GM18870 (cell line): ENCODE measurements at regions not wholly inside any gene's neighbourhood (a gene's known extent, or its start where the extent isn't known, plus 50 kb on each side); places are given as distances from the start of the nearest gene placed in this dataset.
"Not testable (repeated sequence)": the region's sequence is repeated elsewhere in the genome, so short reads cannot be mapped to it uniquely, and the experiment has no call there.

Source experiments
- ATAC-seq: cut with Tn5 transposase; IDR thresholded peaks from one replicate; pipeline ENCODE4 v1.9.1; 2021; ENCODE audit warnings: moderate library complexity; ENCODE audit not compliant: unreplicated experiment

GRCh38 chr20:48335308-48336050 is 492.3 kb downstream of the PREX1 start:
- no peak for ATAC-seq

DNA sequence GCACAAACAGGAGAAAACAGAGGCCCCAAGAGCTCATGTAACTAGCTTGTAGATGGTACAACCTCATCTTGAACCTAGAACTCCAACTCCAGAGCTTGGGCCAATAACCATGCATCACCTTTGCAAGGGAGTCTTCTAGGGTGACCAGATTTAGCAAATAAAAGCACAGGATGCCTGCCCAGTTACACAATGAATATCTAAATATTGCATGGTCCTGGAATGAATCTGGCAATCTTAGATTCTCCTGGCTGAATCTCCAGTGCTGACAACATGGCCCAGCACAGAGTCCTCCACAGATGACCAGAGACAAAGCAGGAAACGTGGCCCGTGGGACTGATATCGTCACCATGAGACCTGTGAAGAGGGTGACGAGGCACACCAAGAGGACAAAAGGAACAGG is 494.1 kb downstream of the PREX1 start:
- ATAC-seq, result no peak

DNA sequence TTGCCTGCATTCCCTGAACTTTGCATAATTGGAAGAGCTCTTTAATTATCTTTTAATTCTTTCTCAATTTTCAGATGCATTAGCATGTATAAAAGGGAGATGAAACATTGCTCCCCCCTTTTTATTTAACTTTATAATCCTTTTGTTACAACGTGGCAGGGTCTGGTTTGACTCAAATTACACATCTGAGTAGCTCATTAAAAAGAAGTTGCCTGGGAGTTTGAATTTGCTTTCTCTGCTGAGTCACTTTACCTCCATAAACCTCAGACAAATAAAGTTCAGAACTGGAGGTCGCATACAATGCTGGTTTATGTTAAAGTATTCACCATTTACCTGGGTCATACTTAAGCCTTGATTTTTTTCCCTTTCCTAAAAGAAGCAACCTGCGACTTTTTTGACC is 495.2 kb downstream of the PREX1 start:
- ATAC-seq, result no peak

GRCh38 chr20:48331518-48332286 is 496.1 kb downstream of the PREX1 start:
- ATAC-seq, result no peak

DNA sequence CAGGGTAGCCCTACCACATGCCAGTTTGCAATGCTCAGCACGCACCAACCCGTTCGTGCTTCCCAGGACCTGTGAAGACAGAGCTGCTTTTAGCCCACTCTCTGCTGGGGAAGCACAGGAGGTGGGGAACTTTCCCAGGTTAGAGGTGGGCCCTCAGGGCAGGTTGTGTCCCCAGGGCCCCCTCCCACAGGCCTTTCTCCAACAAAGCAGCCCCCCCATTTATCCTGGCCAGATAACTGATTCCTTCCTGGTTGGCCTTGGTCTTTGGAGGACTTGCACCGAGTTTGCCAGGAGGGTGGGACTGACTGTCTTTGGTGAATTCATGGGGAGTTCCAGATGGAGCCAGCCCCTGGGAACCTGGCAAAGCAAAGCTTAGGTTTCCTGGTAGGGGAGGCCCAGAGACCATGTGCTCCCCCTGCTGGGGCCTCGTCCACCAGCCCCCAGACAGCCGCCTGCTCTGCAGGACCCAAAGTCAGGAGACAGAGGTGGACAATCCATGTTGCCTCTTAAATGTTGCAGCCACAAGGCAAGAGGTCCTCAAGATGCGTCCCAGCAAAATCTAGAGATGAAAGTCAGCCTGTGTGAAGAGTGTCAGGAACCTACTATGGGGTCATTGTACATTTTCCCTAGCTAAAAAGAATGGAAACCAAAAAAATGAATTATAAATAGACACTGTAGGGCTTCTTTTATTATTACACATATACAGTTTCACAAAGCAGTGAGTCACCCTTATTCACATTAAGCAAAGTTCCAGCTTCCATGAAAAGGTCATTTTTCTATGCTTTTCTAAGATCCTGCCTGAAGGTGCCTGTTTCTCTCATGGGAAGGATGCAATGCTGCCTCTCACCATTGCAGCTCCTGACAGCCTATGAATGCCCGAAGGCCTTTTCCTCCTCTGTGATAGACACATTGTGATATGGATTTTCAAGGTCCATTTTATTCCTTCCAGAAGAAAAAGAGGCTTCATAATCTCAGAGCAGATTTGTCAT is 497.8 kb downstream of the PREX1 start:
- no peak for ATAC-seq

GRCh38 chr20:48329031-48329615 is 498.7 kb downstream of the PREX1 start:
- no peak for ATAC-seq

DNA sequence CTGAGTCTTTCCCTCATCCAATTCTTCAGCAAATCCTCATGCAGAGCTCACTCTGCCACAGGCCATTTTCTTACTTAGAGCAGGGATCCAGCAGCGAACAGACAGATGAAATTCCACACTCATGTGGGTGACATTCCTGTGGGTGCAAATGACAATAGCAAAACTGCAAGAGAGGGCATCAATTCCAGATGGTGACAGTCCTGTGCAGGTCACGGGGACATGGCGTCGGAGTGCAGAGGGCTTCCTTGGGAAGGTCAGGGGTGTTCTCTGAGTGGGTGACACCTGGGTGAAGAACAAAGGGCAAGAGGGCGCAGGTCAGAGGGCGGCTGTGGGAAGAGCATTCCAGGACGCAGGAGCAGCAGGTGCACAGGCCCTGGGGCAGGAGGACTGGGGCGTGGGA is 500.0 kb downstream of the PREX1 start:
- ATAC-seq, result not testable (repeated sequence)

GRCh38 chr20:48326868-48327267 is 500.9 kb downstream of the PREX1 start:
- no peak for ATAC-seq

- no peak for ATAC-seq
These were observed 501.4 kb downstream of the PREX1 start for GRCh38 chr20:48326434-48326691.

DNA sequence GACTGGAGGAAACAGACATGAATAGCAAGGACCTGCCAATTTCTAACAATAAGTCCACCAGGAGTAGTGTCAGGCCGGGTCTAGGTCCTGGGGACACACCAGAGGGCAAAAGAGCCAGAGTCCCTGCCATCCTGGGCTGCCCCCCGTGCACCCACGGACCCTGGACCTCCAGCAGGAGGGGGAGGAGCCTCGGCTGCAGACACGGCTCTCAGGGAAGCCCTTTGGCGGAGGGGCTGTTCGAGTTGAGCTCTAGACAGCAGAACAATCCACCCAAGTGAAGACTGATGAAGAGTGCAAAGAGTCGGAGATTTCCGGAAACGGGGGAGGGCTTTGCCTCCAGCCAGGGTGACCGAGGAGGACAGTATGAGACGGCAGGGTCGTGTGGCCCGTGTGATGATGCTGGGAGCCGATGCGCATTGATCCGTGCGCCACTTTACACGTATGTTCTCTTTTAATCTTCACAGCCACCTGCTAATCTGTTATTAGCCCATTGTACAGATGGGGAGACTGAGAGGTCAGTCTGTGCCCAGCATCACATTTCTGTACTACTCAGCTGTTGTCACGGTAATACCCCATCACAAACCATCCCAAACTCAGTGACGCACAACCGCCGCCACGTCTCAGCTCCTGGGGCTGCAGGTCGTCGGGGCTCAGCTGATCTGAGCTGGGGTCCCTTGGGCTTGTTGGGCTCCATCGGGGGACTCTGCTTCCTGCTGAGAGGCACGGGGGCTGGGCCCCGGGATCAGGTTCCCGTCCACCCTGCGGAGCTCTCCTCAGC is 502.0 kb downstream of the PREX1 start:
- ATAC-seq, result no peak

DNA sequence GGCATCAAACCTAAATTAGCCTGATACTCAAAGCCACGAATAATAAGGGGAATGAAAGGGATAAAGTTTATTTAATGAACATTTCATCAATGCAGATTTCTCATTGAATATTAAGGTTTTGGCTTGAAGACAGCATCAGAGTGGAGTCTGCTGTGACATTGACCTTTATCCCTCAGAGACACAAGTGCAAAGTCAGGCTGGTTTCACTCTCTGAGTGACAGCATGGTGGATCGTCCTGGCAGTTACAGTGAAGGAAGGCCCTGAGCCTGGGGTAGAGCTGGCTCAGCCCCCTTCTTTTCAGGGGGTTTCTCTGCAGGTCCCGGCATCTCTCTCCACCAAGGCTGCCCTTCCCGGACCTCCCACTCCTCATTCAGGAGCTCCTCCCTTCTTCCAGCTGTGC is 503.1 kb downstream of the PREX1 start:
- ATAC-seq, result no peak

DNA sequence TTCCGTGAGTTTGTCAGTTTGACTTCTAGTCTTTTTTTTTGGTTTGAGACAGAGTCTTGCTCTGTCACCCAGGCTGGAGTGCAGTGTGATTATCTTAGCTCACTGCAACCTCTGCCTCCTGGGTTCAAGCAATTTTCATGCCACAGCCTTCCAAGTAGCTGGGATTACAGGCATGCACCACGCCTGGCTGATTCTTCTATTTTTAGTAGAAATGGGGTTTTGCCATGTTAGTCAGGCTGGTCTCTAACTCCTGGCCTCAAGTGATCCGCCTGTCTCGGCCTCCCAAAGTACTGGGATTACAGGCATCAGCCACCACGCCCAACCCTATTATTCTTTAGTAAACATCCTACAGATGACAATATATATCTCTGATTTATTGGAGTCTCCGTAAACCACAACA is 506.5 kb downstream of the PREX1 start:
- ATAC-seq, result no peak

DNA sequence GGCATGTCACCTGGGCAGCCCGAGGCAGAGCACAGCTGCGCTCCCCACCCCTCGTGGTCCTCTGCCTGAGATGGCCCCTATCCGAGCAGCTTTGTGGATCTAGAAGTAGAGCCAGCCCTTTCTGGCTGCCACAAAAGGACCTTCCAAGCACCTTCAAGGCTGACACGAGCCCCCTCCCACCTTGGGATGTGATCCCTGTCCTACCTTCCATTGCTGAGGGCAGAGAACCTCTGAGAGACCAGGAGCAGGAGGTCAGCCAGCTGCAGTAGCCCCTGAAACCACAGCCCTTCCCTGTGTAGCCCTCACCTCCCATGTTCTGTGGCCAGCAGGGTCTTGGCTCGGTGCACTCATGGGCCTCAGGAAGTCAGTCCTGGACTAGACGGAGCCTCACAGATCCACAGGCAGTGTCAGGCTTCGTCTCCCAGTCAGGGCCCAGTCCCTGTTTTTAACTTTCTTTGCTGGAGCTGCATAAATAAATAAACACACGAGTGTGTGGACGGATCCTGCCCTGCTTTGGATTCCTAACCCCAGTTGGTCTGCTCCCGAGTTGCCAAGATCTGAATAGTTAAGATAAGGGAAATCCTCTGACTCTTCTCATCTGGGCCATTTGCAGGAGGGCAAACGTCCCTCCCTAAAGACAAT is 507.7 kb downstream of the PREX1 start:
- ATAC-seq, result no peak

GRCh38 chr20:48317578-48317977 is 510.2 kb downstream of the PREX1 start:
- no peak for ATAC-seq

DNA sequence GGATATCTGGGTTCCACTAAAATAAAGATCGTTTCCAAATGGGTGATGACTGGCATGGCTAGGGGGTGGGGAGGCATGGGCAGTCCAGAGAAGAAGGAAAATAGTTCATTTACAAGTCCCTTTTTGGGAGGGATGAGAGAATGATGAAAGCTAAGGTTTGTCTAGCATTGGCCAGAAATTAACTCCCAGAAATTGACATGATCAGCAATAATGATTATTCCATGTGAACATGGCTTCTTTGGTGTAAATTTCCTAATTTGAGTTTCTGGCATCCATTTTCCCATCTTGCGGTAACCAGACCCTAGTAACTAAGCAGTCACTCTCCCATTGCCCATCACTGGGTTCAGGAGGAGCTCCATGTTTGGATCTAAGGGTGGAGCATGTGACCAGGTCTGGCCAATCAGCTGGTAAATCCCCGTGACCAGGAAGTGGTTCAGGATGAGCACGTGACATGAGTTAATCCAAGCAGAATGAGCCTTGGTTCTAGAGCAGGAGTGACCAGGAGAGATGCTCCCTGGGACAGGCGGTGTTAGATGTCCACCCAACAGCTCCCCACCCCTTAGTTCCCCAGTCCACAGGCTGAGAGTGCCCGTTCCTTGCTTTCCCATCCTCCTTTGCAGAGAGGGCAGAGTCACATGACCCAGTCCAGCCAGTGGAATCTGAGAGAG is 512.7 kb downstream of the PREX1 start:
- no peak for ATAC-seq

- ATAC-seq, result no peak
These were observed 514.5 kb downstream of the PREX1 start for GRCh38 chr20:48313324-48313723.

GRCh38 chr20:48311956-48312355 is 515.8 kb downstream of the PREX1 start:
- ATAC-seq, result no peak

GRCh38 chr20:48310305-48310704 is 517.5 kb downstream of the PREX1 start:
- ATAC-seq, result no peak

DNA sequence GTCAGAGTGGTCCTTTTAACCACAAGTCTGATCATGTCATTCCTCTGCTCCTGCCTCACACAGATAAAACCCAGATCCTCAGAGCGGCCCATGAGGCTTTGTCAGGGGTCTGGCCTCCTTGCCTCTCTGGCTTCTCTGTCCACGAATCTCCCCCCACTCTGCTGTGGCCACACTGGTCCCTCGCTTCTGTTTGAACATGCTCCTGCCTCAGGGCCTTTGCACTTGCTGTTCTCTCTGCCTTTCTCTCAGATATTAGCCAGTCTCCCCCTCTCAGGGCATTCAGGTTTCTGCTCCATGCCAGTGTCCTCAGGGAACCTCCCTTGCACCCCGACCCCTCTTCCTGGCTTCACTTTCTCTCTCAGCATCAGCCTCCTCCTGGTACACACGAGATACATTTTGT is 518.5 kb downstream of the PREX1 start:
- ATAC-seq, result no peak
